HEK293T (cell line): ENCODE measurements at regions not wholly inside any gene's neighbourhood (a gene's known extent, or its start where the extent isn't known, plus 50 kb on each side); places are given as distances from the start of the nearest gene placed in this dataset.

ENCODE experiments used
- CTCF ChIA-PET: fragments of 350-600 bp; formaldehyde crosslinking; extraction: SDS; loops from one replicate; lab custom pipeline; 2021; ENCODE audit warnings: antibody characterized with exemption, inconsistent platforms; lab: Yijun Ruan, JAX
- POLR2A ChIA-PET: fragments of 350-600 bp; formaldehyde crosslinking; extraction: SDS; loops from one replicate; lab custom pipeline; 2020; ENCODE audit warnings: antibody characterized with exemption, inconsistent platforms; lab: Yijun Ruan, JAX
- DNase-seq: peaks from one replicate; pipeline ENCODE4 v3.0.0; 2012; ENCODE audit warnings: mixed read lengths; ENCODE audit errors: extremely low spot score
- ARNT ChIP-seq: fragments of 450-650 bp; IDR thresholded peaks from 2 replicates; pipeline ENCODE4 v1.6.1; 2017; ENCODE audit warnings: mild to moderate bottlenecking
- BHLHE40 ChIP-seq: fragments of 450-650 bp; IDR thresholded peaks from 2 replicates; pipeline ENCODE4 v1.6.1; 2016; ENCODE audit warnings: mild to moderate bottlenecking, moderate library complexity, borderline replicate concordance
- CTBP1 ChIP-seq: fragments of 450-650 bp; IDR thresholded peaks from 2 replicates; pipeline ENCODE4 v1.6.1; 2016; ENCODE audit warnings: borderline replicate concordance
- ELF4 ChIP-seq: fragments of 450-650 bp; IDR thresholded peaks from 2 replicates; pipeline ENCODE4 v1.6.1; 2017; ENCODE audit warnings: antibody characterized with exemption
- FOXA1 ChIP-seq: fragments of 450-650 bp; IDR thresholded peaks from 2 replicates; pipeline ENCODE4 v1.6.1; 2016; ENCODE audit warnings: mild to moderate bottlenecking
- FOXK2 ChIP-seq: fragments of 450-650 bp; IDR thresholded peaks from 2 replicates; pipeline ENCODE4 v1.6.1; 2016; ENCODE audit warnings: mild to moderate bottlenecking
- FOXM1 ChIP-seq: fragments of 450-650 bp; IDR thresholded peaks from 2 replicates; pipeline ENCODE4 v1.6.1; 2017; ENCODE audit warnings: mild to moderate bottlenecking, borderline replicate concordance
- HDGF ChIP-seq: fragments of 450-650 bp; IDR thresholded peaks from 2 replicates; pipeline ENCODE4 v1.6.1; 2017; ENCODE audit warnings: antibody characterized with exemption, borderline replicate concordance
- L3MBTL2 ChIP-seq: fragments of 450-650 bp; conservative IDR thresholded peaks from 2 replicates; pipeline ENCODE4 v1.6.1; 2016; ENCODE audit warnings: mild to moderate bottlenecking
- LEF1 ChIP-seq: fragments of 450-650 bp; IDR thresholded peaks from 2 replicates; pipeline ENCODE4 v1.6.1; 2017; ENCODE audit warnings: mild to moderate bottlenecking, borderline replicate concordance
- NFRKB ChIP-seq: fragments of 450-650 bp; IDR thresholded peaks from 2 replicates; pipeline ENCODE4 v1.6.1; 2016; ENCODE audit warnings: mild to moderate bottlenecking, moderate library complexity
- PKNOX1 ChIP-seq: fragments of 450-650 bp; IDR thresholded peaks from 2 replicates; pipeline ENCODE4 v1.6.1; 2016
- SP1 ChIP-seq: fragments of 450-650 bp; IDR thresholded peaks from 2 replicates; pipeline ENCODE4 v1.6.1; 2017
- SUZ12 ChIP-seq: fragments of 450-650 bp; IDR thresholded peaks from 2 replicates; pipeline ENCODE4 v1.6.1; 2016; ENCODE audit warnings: mild to moderate bottlenecking
- TARDBP ChIP-seq: fragments of 450-650 bp; IDR thresholded peaks from 2 replicates; pipeline ENCODE4 v1.6.1; 2016
- ZNF384 ChIP-seq: fragments of 450-650 bp; IDR thresholded peaks from 2 replicates; pipeline ENCODE4 v1.6.1; 2016

GRCh38 chr20:40393197-40394079, 295.6 kb downstream of the MAFB start:
- DNase-seq = no peak
- ChIA-PET POLR2A (no interaction called here), CTCF (no interaction called here)
- TF ChIP-seq FOXM1 (no peak), SP1 (no peak), HDGF (no peak), PKNOX1 (no peak), FOXK2 (no peak), SUZ12 (no peak), ARNT (no peak), BHLHE40 (no peak), ELF4 (no peak), CTBP1 (no peak), NFRKB (no peak), L3MBTL2 (no peak), FOXA1 (no peak), ZNF384 (no peak), TARDBP (no peak), LEF1 (no peak)

- TF ChIP-seq FOXA1 = no peak
- TF ChIP-seq SP1 = no peak
- TF ChIP-seq ZNF384 = no peak
- no peak for TF ChIP-seq ARNT
- no peak for DNase-seq
- ChIA-PET CTCF (no interaction called here), POLR2A (no interaction called here)
Measured at GRCh38 chr20:40390654-40391053, 298.4 kb downstream of the MAFB start.

DNA sequence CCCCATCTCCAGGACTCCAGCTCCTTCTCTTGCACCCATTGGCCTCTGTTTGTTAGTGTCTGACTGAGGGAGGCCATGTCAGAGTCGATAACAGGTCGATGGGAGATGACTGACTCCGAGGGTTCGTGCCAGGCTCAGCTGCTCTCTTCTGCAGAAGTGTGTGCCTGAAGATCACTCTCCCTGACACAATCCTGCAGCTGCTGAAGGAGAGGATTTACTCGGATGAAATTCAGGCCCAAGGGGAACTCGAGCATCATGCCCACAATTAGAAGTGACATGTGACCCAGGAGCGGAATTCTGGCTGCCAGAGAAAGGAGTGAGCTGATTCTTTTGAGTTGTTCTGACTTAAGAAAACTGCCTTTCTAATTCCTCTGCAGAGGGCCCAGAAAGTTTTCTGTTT, 318.2 kb downstream of the MAFB start:
- CTCF ChIA-PET = no interaction called here
- TF ChIP-seq SUZ12 (no peak), SP1 (no peak), FOXK2 (no peak), TARDBP (no peak), FOXM1 (no peak)
- DNase-seq = no peak
- POLR2A ChIA-PET = no interaction called here

GRCh38 chr20:40368876-40369275, 320.2 kb downstream of the MAFB start:
- no peak for DNase-seq
- ChIA-PET POLR2A (no interaction called here), CTCF (no interaction called here)
- TF ChIP-seq FOXM1 = no peak
- no peak for TF ChIP-seq ELF4
- TF ChIP-seq ARNT = no peak
- TF ChIP-seq LEF1 = no peak
- TF ChIP-seq BHLHE40 = no peak
- TF ChIP-seq CTBP1 = no peak
- TF ChIP-seq TARDBP = no peak
- no peak for TF ChIP-seq FOXA1
- no peak for TF ChIP-seq FOXK2
- no peak for TF ChIP-seq NFRKB
- no peak for TF ChIP-seq HDGF
- TF ChIP-seq L3MBTL2 = no peak
- no peak for TF ChIP-seq SP1
- no peak for TF ChIP-seq SUZ12
- TF ChIP-seq ZNF384 = no peak
- TF ChIP-seq PKNOX1 = no peak

GRCh38 chr20:40361916-40362315, 327.1 kb downstream of the MAFB start:
- CTCF ChIA-PET = no interaction called here
- no peak for DNase-seq
- POLR2A ChIA-PET = no interaction called here
- TF ChIP-seq SP1 (no peak), TARDBP (no peak), ARNT (no peak), FOXK2 (no peak), SUZ12 (no peak), FOXA1 (no peak), ZNF384 (no peak), L3MBTL2 (no peak), HDGF (no peak), FOXM1 (no peak), PKNOX1 (no peak), LEF1 (no peak), ELF4 (no peak), BHLHE40 (no peak), CTBP1 (no peak), NFRKB (no peak)

DNA sequence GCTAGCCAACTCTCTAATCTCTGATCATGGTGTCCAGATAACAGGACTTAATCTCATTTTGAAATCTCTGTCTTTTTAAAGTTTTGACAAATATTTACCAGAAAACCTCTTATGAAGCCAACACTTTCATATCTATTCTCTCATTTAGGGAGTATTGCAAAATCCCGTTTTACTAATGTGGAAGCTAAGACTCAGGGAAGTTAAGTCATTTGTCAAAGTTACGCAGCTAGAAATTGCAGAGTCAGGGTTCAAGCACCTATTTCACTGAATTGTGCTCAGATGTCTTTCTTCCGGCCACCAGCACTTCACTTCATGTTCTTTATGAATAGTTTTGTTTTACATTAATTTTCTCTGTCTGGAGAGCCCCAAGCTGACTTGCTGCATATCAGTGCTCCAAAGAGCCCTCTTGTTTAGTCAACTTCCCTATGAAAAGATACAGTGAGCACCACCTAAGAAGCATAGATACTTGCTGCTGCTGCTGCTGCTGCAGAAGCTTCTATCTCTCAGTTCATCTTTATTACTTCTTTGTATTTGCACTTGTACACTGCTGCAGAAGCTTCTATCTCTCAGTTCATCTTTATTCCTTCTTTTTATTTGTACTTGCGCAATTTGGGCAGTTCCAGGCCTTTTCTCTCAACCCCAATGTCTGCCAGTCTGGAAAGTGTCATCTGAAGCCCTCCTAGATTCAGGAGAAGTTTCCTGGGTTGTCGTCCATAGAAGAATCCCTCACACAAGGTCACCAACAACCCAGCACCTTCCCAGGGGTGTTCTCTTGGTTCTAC, 329.7 kb downstream of the MAFB start:
- DNase-seq = no peak
- ChIA-PET POLR2A (no interaction called here), CTCF (no interaction called here)
- no peak for TF ChIP-seq L3MBTL2
- no peak for TF ChIP-seq BHLHE40
- no peak for TF ChIP-seq SP1
- TF ChIP-seq HDGF = no peak
- no peak for TF ChIP-seq FOXM1
- TF ChIP-seq ELF4 = no peak
- no peak for TF ChIP-seq ZNF384
- no peak for TF ChIP-seq LEF1
- no peak for TF ChIP-seq SUZ12
- no peak for TF ChIP-seq CTBP1
- no peak for TF ChIP-seq TARDBP
